Progenitor cell of endocrine pancreas (in vitro differentiated cells): ENCODE measurements at regions not wholly inside any gene's neighbourhood (a gene's known extent, or its start where the extent isn't known, plus 50 kb on each side); places are given as distances from the start of the nearest gene placed in this dataset.

Source experiments
- DNase-seq: peaks from one replicate; pipeline ENCODE4 v3.0.0; 2021; ENCODE audit warnings: low spot score; ENCODE audit not compliant: unreplicated experiment
- H3K27ac Mint-ChIP-seq: 2 replicates; pipeline ENCODE4 v1.8.0; 2021; ENCODE audit warnings: mild to moderate bottlenecking, moderate library complexity, mixed read lengths
- H3K27me3 Mint-ChIP-seq: 2 replicates; pipeline ENCODE4 v1.8.0; 2021; ENCODE audit warnings: mixed read lengths
- H3K36me3 Mint-ChIP-seq: 2 replicates; pipeline ENCODE4 v1.8.0; 2022; ENCODE audit warnings: mixed read lengths; ENCODE audit not compliant: insufficient read depth
- H3K4me1 Mint-ChIP-seq: 2 replicates; pipeline ENCODE4 v1.8.0; 2021; ENCODE audit warnings: low read depth, mixed read lengths
- H3K4me3 Mint-ChIP-seq: 2 replicates; pipeline ENCODE4 v1.8.0; 2021; ENCODE audit warnings: low read depth, mild to moderate bottlenecking, moderate library complexity, mixed read lengths
- H3K9me3 Mint-ChIP-seq: 2 replicates; pipeline ENCODE4 v1.8.0; 2021; ENCODE audit warnings: low read depth, mixed read lengths
- TF ChIP-seq, protein P1 (sequence below): fragments of 200-600 bp; sonication (generic); IDR thresholded peaks from one replicate; pipeline ENCODE4 v1.5.0; 2021; ENCODE audit warnings: antibody characterized with exemption, mild to moderate bottlenecking; ENCODE audit not compliant: unreplicated experiment

DNA sequence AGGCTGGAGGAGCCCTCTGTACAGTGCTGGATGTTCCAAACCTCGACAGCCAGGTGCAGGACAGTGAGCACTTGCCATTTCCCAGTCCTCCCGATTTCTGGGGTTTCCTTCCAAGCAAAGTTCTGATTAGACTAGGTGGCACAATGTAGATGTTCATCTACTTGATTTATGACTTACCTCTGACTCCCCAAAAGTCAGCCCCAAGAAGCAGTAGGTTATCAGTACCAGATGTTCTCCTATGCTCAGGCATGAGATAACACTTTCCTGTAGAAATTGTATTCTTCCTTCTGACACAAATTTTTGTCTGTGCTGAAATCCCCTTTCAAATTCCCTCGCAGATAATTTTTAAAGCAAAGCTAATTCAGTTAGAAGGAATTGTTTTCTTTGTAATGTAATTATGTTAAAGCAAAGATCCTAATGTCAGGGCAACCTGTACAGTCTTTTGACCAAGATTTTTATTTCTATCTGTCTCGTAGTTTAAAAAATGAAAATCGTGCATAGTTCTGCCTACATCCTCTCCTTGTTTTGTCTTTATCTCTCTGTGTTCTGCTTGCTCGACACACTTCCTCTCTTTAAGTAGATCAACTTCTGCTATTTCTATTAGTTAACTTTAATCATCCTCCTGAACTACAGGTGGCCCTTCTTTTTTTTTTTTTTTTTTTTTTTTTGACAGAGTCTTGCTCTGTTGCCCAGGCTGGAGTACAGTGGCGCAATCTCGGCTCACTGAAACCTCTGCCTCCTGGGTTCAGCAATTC lies 102.4 kb upstream of the PJA2 start:
- H3K4me1 Mint-ChIP-seq: no peaks in the 10 kb centered on the region
- no peak overlapping the region for H3K4me3 Mint-ChIP-seq
- no peaks in the 10 kb centered on the region for H3K9me3 Mint-ChIP-seq
- no peak overlapping the region for H3K27ac Mint-ChIP-seq
- no peaks in the 10 kb centered on the region for H3K27me3 Mint-ChIP-seq
- TF ChIP-seq, protein P1, sequence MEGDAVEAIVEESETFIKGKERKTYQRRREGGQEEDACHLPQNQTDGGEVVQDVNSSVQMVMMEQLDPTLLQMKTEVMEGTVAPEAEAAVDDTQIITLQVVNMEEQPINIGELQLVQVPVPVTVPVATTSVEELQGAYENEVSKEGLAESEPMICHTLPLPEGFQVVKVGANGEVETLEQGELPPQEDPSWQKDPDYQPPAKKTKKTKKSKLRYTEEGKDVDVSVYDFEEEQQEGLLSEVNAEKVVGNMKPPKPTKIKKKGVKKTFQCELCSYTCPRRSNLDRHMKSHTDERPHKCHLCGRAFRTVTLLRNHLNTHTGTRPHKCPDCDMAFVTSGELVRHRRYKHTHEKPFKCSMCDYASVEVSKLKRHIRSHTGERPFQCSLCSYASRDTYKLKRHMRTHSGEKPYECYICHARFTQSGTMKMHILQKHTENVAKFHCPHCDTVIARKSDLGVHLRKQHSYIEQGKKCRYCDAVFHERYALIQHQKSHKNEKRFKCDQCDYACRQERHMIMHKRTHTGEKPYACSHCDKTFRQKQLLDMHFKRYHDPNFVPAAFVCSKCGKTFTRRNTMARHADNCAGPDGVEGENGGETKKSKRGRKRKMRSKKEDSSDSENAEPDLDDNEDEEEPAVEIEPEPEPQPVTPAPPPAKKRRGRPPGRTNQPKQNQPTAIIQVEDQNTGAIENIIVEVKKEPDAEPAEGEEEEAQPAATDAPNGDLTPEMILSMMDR: no peak
- no peaks in the 10 kb centered on the region for H3K36me3 Mint-ChIP-seq
- no peak for DNase-seq

DNA sequence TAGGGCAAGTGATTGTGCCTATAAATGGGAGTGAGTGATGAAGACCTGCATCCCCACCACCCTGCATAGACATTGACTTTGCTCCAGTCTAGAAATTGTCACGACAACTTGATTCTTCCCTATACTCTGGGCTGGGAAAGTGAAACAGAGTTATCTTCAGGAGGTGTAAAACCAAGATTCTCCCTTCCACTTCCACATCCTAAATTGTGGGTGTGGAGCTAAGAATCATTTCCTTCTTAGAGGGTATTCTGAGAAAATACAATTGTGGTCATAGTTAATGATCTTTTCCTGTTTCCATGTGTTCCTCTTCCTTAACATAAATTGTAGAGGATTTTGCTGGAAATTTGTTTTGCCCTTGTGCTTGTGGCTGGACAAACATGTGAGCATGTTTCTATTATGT lies 96.8 kb upstream of the PJA2 start:
- no peak for DNase-seq
- H3K4me1 Mint-ChIP-seq: no peaks in the 10 kb centered on the region
- TF ChIP-seq, protein P1: no peak
- H3K27ac Mint-ChIP-seq: no peak overlapping the region
- no peaks in the 10 kb centered on the region for H3K36me3 Mint-ChIP-seq
- no peak overlapping the region for H3K4me3 Mint-ChIP-seq
- no peaks in the 10 kb centered on the region for H3K27me3 Mint-ChIP-seq
- H3K9me3 Mint-ChIP-seq: no peaks in the 10 kb centered on the region

DNA sequence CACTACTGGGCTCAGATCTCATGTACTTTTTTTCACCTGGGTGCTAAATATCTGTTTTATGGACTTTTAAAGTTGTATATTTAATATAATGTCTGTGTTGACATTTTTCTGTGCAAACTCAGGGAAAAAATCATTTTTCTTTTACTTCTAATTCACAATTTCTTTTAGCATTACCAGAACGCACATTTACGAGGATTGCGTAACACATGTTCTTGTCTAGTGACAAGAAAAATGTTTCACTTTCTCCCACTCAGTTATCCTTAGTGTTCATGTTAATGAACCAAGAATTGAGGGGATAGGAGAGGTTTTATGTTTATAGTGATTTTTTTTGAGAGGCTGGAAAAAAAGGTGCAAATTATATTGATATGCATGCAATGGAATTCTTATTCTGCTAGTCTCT lies 86.3 kb upstream of the PJA2 start:
- Mint-ChIP-seq H3K36me3 (no peaks in the 10 kb centered on the region), H3K9me3 (no peaks in the 10 kb centered on the region), H3K4me1 (no peaks in the 10 kb centered on the region), H3K27me3 (no peaks in the 10 kb centered on the region), H3K27ac (no peak overlapping the region), H3K4me3 (no peak overlapping the region)
- DNase-seq: no peak
- TF ChIP-seq, protein P1: no peak

DNA sequence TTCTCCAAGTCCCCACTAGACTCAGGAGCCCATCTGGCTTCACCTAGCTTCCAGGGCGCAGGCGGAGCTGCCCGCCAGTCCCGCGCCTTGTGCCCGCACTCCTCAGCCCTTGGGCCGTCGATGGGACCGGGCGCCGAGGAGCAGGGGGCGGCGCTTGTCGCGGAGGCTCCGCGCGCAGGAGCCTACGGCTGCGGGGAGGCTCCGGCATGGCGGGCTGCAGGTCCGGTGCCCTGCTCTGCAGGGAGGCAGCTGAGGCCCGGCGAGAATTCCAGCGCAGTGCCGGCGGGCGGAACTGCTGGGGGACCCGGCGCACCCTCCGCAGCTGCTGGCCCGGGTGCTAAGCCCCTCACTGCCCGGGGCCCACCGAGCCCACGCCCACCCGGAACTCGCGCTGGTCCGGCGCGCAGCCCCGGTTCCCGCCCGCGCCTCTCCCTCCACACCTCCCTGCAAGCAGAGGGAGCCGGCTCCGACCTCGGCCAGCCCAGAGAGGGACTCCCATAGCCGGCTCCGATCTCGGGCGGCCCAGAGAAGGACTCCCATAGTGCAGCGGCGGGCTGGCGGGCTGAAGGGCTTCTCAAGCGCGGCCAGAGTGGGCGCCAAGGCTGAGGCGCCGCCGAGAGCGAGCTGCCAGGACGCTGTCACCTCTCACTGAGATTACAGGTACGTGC lies 78.1 kb upstream of the PJA2 start:
- TF ChIP-seq, protein P1: no peak
- H3K27ac Mint-ChIP-seq: no peak overlapping the region
- no peaks in the 10 kb centered on the region for H3K9me3 Mint-ChIP-seq
- no peaks in the 10 kb centered on the region for H3K36me3 Mint-ChIP-seq
- H3K4me3 Mint-ChIP-seq: no peak overlapping the region
- peaks cover 4% of the 10 kb centered on the region for H3K4me1 Mint-ChIP-seq
- no peaks in the 10 kb centered on the region for H3K27me3 Mint-ChIP-seq
- no peak for DNase-seq

DNA sequence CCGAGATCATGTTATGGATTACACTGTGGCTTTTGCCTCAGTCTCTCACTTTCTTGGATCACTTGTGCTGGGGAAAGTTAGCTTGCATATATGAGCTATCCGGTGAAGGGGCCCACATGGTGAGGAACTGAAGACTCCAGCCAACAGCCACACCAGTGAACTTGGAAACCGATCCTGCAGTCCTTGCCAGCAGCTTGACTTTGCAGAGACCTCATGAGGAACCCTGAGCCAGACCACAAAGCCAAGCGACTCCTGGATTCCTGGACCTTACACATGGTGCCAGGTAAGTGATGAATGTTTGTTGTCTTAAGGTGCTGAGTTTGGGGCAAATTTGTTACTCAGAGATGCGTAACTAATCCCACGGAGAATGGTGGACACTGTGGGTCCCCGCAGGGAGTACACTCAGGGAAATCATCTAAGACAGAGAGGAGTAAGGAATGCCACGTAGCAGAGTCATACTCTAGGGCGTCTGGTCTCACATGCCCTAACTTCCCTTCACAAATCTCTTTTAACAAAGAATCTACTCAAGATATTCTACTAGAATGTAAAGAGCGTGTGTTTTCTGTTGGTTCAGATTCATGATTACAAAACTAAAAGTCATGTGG lies 76.5 kb upstream of the PJA2 start:
- TF ChIP-seq, protein P1: no peak
- Mint-ChIP-seq H3K27me3 (no peaks in the 10 kb centered on the region), H3K36me3 (no peaks in the 10 kb centered on the region), H3K27ac (no peak overlapping the region), H3K4me1 (peaks cover 4% of the 10 kb centered on the region), H3K4me3 (no peak overlapping the region), H3K9me3 (peaks cover 3% of the 10 kb centered on the region)
- DNase-seq: no peak
